HUES64 (cell line): ENCODE measurements at regions not wholly inside any gene's neighbourhood (a gene's known extent, or its start where the extent isn't known, plus 50 kb on each side); places are given as distances from the start of the nearest gene placed in this dataset.
"Not testable (repeated sequence)": the region's sequence is repeated elsewhere in the genome, so short reads cannot be mapped to it uniquely, and the experiment has no call there.

Experiments
- H3K27ac ChIP-seq: 2 replicates; pipeline ENCODE4 v1.7.0; 2013; ENCODE audit warnings: low read depth, low read length, inconsistent platforms
- H3K27me3 ChIP-seq: 2 replicates; pipeline ENCODE4 v1.6.1; 2013; ENCODE audit warnings: mild to moderate bottlenecking, low read length; ENCODE audit not compliant: insufficient read depth
- H3K36me3 ChIP-seq: 2 replicates; pipeline ENCODE4 v1.6.1; 2013; ENCODE audit warnings: mild to moderate bottlenecking, low read length; ENCODE audit not compliant: insufficient read depth
- H3K4me1 ChIP-seq: 2 replicates; pipeline ENCODE4 v1.6.1; 2013; ENCODE audit warnings: mild to moderate bottlenecking, low read length, moderate library complexity; ENCODE audit not compliant: insufficient read depth
- H3K4me3 ChIP-seq: 2 replicates; pipeline ENCODE4 v1.5.1; 2013; ENCODE audit warnings: mild to moderate bottlenecking, low read length, moderate library complexity
- H3K9ac ChIP-seq: 2 replicates; pipeline ENCODE4 v1.6.1; 2013; ENCODE audit warnings: mild to moderate bottlenecking, low read depth, low read length
- H3K9me3 ChIP-seq: 2 replicates; pipeline ENCODE4 v1.6.1; 2013; ENCODE audit warnings: low read depth, low read length; ENCODE audit not compliant: insufficient read depth
- WGBS: fragments of 150-250, 120-280 bp; methylation state at CpG from one replicate; pipeline ENCODE4 v1.1.7; 2013; ENCODE audit warnings: missing lambda C conversion rate; 5-methylcytosine and 5-hydroxymethylcytosine counted together

GRCh38 chr21:16455526-16455925, 725.7 kb downstream of the USP25 start:
- H3K4me1 ChIP-seq = 0 out of 2 replicates have a peak, but pooled peaks cover 4% of the 10 kb centered on the region
- H3K9me3 ChIP-seq = no peaks in the 10 kb centered on the region
- H3K9ac ChIP-seq = no peak overlapping the region
- H3K36me3 ChIP-seq = no peaks in the 10 kb centered on the region
- no peaks in the 10 kb centered on the region for H3K27me3 ChIP-seq
- no peak overlapping the region for H3K4me3 ChIP-seq
- no peak overlapping the region for H3K27ac ChIP-seq
- 95% methylated on average over 2 of the region's 2 CpGs for WGBS

- H3K27me3 ChIP-seq = no peaks in the 10 kb centered on the region
- no peaks in the 10 kb centered on the region for H3K9me3 ChIP-seq
- WGBS = 85% methylated on average over 5 of the region's 5 CpGs
These were observed 726.2 kb downstream of the USP25 start for GRCh38 chr21:16455978-16456377.

GRCh38 chr21:16457498-16457897, 727.7 kb downstream of the USP25 start:
- Histone ChIP-seq H3K27ac (no peak overlapping the region), H3K9ac (no peak overlapping the region)
- WGBS = 98% methylated on average over 4 of the region's 5 CpGs

More at GRCh38 chr21:16455978-16456377, 726.2 kb downstream of the USP25 start:
- Histone ChIP-seq H3K9ac (no peak overlapping the region), H3K27ac (no peak overlapping the region), H3K36me3 (no peaks in the 10 kb centered on the region), H3K4me3 (no peak overlapping the region), H3K4me1 (0 out of 2 replicates have a peak, but pooled peaks cover 4% of the 10 kb centered on the region)

GRCh38 chr21:16460936-16461335, 731.2 kb downstream of the USP25 start:
- no peak overlapping the region for H3K9ac ChIP-seq
- H3K4me1 ChIP-seq = 0 out of 2 replicates have a peak, but pooled peaks cover 2% of the 10 kb centered on the region
- H3K27ac ChIP-seq = no peak overlapping the region
- no peaks in the 10 kb centered on the region for H3K36me3 ChIP-seq
- 74% methylated on average over 2 of the region's 2 CpGs for WGBS
- H3K9me3 ChIP-seq = peaks cover 8% of the 10 kb centered on the region
- no peaks in the 10 kb centered on the region for H3K27me3 ChIP-seq
- no peak overlapping the region for H3K4me3 ChIP-seq

More at GRCh38 chr21:16457498-16457897, 727.7 kb downstream of the USP25 start:
- Histone ChIP-seq H3K4me3 (no peak overlapping the region), H3K27me3 (no peaks in the 10 kb centered on the region), H3K4me1 (0 out of 2 replicates have a peak, but pooled peaks cover 4% of the 10 kb centered on the region), H3K36me3 (no peaks in the 10 kb centered on the region), H3K9me3 (no peaks in the 10 kb centered on the region)

GRCh38 chr21:16464211-16464889, 734.6 kb downstream of the USP25 start:
- H3K27ac ChIP-seq, H3K4me3 ChIP-seq, H3K27me3 ChIP-seq, H3K36me3 ChIP-seq, H3K9ac ChIP-seq, H3K4me1 ChIP-seq, H3K9me3 ChIP-seq: not testable (repeated sequence)
- WGBS = 91% methylated on average over 3 of the region's 3 CpGs

- H3K9ac ChIP-seq = no peak overlapping the region
- no peaks in the 10 kb centered on the region for H3K4me1 ChIP-seq
- H3K36me3 ChIP-seq = no peaks in the 10 kb centered on the region
- WGBS = 94% methylated on average over 1 of the region's 2 CpGs
- H3K27ac ChIP-seq = no peak overlapping the region
- no peaks in the 10 kb centered on the region for H3K27me3 ChIP-seq
- H3K9me3 ChIP-seq = peaks cover 6% of the 10 kb centered on the region
- no peak overlapping the region for H3K4me3 ChIP-seq
These were observed 738.4 kb downstream of the USP25 start for GRCh38 chr21:16468184-16468583.

GRCh38 chr21:16473988-16474387, 744.2 kb downstream of the USP25 start:
- Histone ChIP-seq H3K9me3 (no peaks in the 10 kb centered on the region), H3K4me3 (no peak overlapping the region), H3K27ac (no peak overlapping the region), H3K36me3 (no peaks in the 10 kb centered on the region), H3K4me1 (no peaks in the 10 kb centered on the region), H3K9ac (no peak overlapping the region), H3K27me3 (no peaks in the 10 kb centered on the region)
- WGBS = 98% methylated on average over 2 of the region's 2 CpGs

- 96% methylated on average over 2 of the region's 2 CpGs for WGBS
- Histone ChIP-seq H3K4me1 (no peaks in the 10 kb centered on the region), H3K9me3 (no peaks in the 10 kb centered on the region), H3K36me3 (no peaks in the 10 kb centered on the region), H3K4me3 (no peak overlapping the region), H3K27me3 (no peaks in the 10 kb centered on the region), H3K27ac (no peak overlapping the region), H3K9ac (no peak overlapping the region)
These were observed 746.5 kb downstream of the USP25 start for GRCh38 chr21:16476056-16476825.

GRCh38 chr21:16488042-16488441, 758.3 kb downstream of the USP25 start:
- Histone ChIP-seq H3K27me3 (no peaks in the 10 kb centered on the region), H3K4me3 (no peak overlapping the region), H3K36me3 (no peaks in the 10 kb centered on the region), H3K4me1 (peaks cover 4% of the 10 kb centered on the region; the same call in 1 of the 2 replicates), H3K9me3 (no peaks in the 10 kb centered on the region), H3K27ac (no peak overlapping the region), H3K9ac (no peak overlapping the region)
- WGBS = 100% methylated on average over 1 of the region's 2 CpGs

- no peaks in the 10 kb centered on the region for H3K9me3 ChIP-seq
- H3K27me3 ChIP-seq = no peaks in the 10 kb centered on the region
- H3K4me3 ChIP-seq = no peak overlapping the region
- peaks cover 4% of the 10 kb centered on the region; the same call in 1 of the 2 replicates for H3K4me1 ChIP-seq
- no peaks in the 10 kb centered on the region for H3K36me3 ChIP-seq
- 97% methylated on average over 5 of the region's 5 CpGs for WGBS
- no peak overlapping the region for H3K27ac ChIP-seq
- no peak overlapping the region for H3K9ac ChIP-seq
These were observed 762.6 kb downstream of the USP25 start for GRCh38 chr21:16492356-16492755.

GRCh38 chr21:16492892-16493291, 763.1 kb downstream of the USP25 start:
- Histone ChIP-seq H3K4me3 (no peak overlapping the region), H3K27me3 (no peaks in the 10 kb centered on the region), H3K9me3 (no peaks in the 10 kb centered on the region), H3K27ac (no peak overlapping the region), H3K9ac (no peak overlapping the region), H3K36me3 (no peaks in the 10 kb centered on the region), H3K4me1 (peaks cover 4% of the 10 kb centered on the region; the same call in 1 of the 2 replicates)
